H1 (cell line): ENCODE measurements at regions not wholly inside any gene's neighbourhood (a gene's known extent, or its start where the extent isn't known, plus 50 kb on each side); places are given as distances from the start of the nearest gene placed in this dataset.

Experiments
- ATF2 ChIP-seq: IDR thresholded peaks from 2 replicates; pipeline ENCODE4 v1.6.1; 2012; ENCODE audit warnings: low read length, inconsistent platforms
- CBX5 ChIP-seq: fragments of 300-800, 300-1000 bp; sonication (generic); IDR thresholded peaks from 2 replicates; pipeline ENCODE4 v1.7.1; 2016; ENCODE audit warnings: antibody characterized with exemption, low read length, low read depth
- CTCF ChIP-seq, 3 experiments: IDR thresholded peaks; 1 replicate in 2 of 3; 2 replicates in 1 of 3; pipeline versions ENCODE4 v1.5.1 to v1.6.1; 2011; ENCODE audit warnings: low read length in 3 of 3, mild to moderate bottlenecking in 3 of 3, inconsistent platforms in 2 of 3, low read depth in 1 of 3, moderate library complexity in 1 of 3; ENCODE audit not compliant: insufficient read depth in 1 of 3; ENCODE audit errors: control extremely low read depth in 1 of 3
- EP300 ChIP-seq, 2 experiments: IDR thresholded peaks; 1 replicate in 1 of 2; 2 replicates in 1 of 2; pipeline ENCODE4 v1.6.1; 2011 to 2012; ENCODE audit warnings: low read depth in 2 of 2, low read length in 2 of 2, mild to moderate bottlenecking in 2 of 2, borderline replicate concordance in 1 of 2, inconsistent platforms in 1 of 2, moderate library complexity in 1 of 2
- GABPA ChIP-seq: IDR thresholded peaks from 2 replicates; pipeline ENCODE4 v1.6.1; 2011; ENCODE audit warnings: mild to moderate bottlenecking, low read length, moderate library complexity, borderline replicate concordance; ENCODE audit not compliant: insufficient read depth
- HDAC2 ChIP-seq, 2 experiments: fragments of 300-600 bp in 1 of 2; sonication (generic) in 1 of 2; IDR thresholded peaks; 2 replicates each; pipeline ENCODE4 v1.6.1; 2011 to 2012; ENCODE audit warnings: low read depth in 2 of 2, low read length in 2 of 2, mild to moderate bottlenecking in 2 of 2, moderate library complexity in 2 of 2, borderline replicate concordance in 1 of 2, inconsistent platforms in 1 of 2
- HDAC6 ChIP-seq: IDR thresholded peaks from one replicate; pipeline ENCODE4 v1.7.1; 2012; ENCODE audit warnings: low read depth, mild to moderate bottlenecking, inconsistent platforms, low read length, moderate library complexity
- RAD21 ChIP-seq, 2 experiments: IDR thresholded peaks in 1 of 2; conservative IDR thresholded peaks in 1 of 2; 2 replicates each; pipeline ENCODE4 v1.6.1; 2011; ENCODE audit warnings: low read depth in 2 of 2, low read length in 2 of 2, improper control_type of control experiment in 1 of 2, inconsistent platforms in 1 of 2, mild to moderate bottlenecking in 1 of 2, moderate library complexity in 1 of 2
- SP2 ChIP-seq: IDR thresholded peaks from 2 replicates; pipeline ENCODE4 v1.6.1; 2012; ENCODE audit warnings: mild to moderate bottlenecking, low read length, inconsistent platforms

- TF ChIP-seq SP2 (no peak), CBX5 (no peak), EP300 (IDR thresholded peaks at IDR 0.05; ENCODE audit: borderline replicate concordance in 1 of 2, low read depth in 2 of 2, low read length in 2 of 2) (no peak), ATF2 (no peak), HDAC2 (IDR thresholded peaks at IDR 0.05; ENCODE audit: borderline replicate concordance in 1 of 2, low read depth in 2 of 2, low read length in 2 of 2) (no peak), CTCF (IDR thresholded peaks at IDR 0.05; ENCODE audit: control extremely low read depth in 1 of 3, insufficient read depth in 1 of 3, low read depth in 1 of 3, low read length in 3 of 3) (no peak), GABPA (no peak), HDAC6 (no peak), RAD21 (IDR thresholded peaks at IDR 0.05 in 1 of 2, conservative IDR thresholded peaks at IDR 0.05 in 1 of 2; ENCODE audit: low read depth in 2 of 2, low read length in 2 of 2) (no peak)
Observed at GRCh38 chr16:54746596-54746995, 184.1 kb upstream of the IRX5 start.
